SW 1271 (cell line): ENCODE measurements at regions not wholly inside any gene's neighbourhood (a gene's known extent, or its start where the extent isn't known, plus 50 kb on each side); places are given as distances from the start of the nearest gene placed in this dataset.

ENCODE experiments used
- DNase-seq, 2 experiments: peaks; one replicate each; lab custom pipeline; 2025; lab: John Stamatoyannopoulos, UW

GRCh38 chr2:207257251-207258250 is 91.8 kb upstream of the KLF7 start:
- DNase-seq = no peak

GRCh38 chr2:207258263-207258991 is 92.7 kb upstream of the KLF7 start:
- DNase-seq = peak in 1 of 2 experiments; percentile 11

GRCh38 chr2:207260021-207260420 is 94.3 kb upstream of the KLF7 start:
- DNase-seq = no peak

GRCh38 chr2:207260947-207261346 is 95.2 kb upstream of the KLF7 start:
- DNase-seq = no peak

GRCh38 chr2:207264310-207264709 is 98.6 kb upstream of the KLF7 start:
- DNase-seq = no peak

- no peak for DNase-seq
These were observed 99.6 kb upstream of the KLF7 start for GRCh38 chr2:207265332-207265731.

GRCh38 chr2:207265869-207266268 is 100.1 kb upstream of the KLF7 start:
- DNase-seq = no peak

- no peak for DNase-seq
These were observed 100.9 kb upstream of the KLF7 start for GRCh38 chr2:207266648-207267047.

GRCh38 chr2:207269038-207269437 is 103.3 kb upstream of the KLF7 start:
- DNase-seq = no peak

- DNase-seq = no peak
These were observed 108.9 kb upstream of the KLF7 start for GRCh38 chr2:207274530-207275189.

GRCh38 chr2:207275779-207276178 is 110.0 kb upstream of the KLF7 start:
- no peak for DNase-seq

GRCh38 chr2:207276248-207276647 is 110.5 kb upstream of the KLF7 start:
- no peak for DNase-seq

GRCh38 chr2:207276858-207277257 is 111.1 kb upstream of the KLF7 start:
- DNase-seq = no peak

GRCh38 chr2:207279520-207279919 is 113.8 kb upstream of the KLF7 start:
- DNase-seq = no peak

GRCh38 chr2:207281436-207281835 is 115.7 kb upstream of the KLF7 start:
- DNase-seq = no peak

- no peak for DNase-seq
These were observed 117.2 kb upstream of the KLF7 start for GRCh38 chr2:207282916-207283315.

GRCh38 chr2:207283356-207283755 is 117.6 kb upstream of the KLF7 start:
- peak in 1 of 2 experiments; percentile 13 for DNase-seq

- DNase-seq = no peak
These were observed 119.1 kb upstream of the KLF7 start for GRCh38 chr2:207284556-207285472.

GRCh38 chr2:207285473-207285815 is 119.7 kb upstream of the KLF7 start:
- DNase-seq = no peak

GRCh38 chr2:207286106-207286505 is 120.4 kb upstream of the KLF7 start:
- DNase-seq = no peak

GRCh38 chr2:207288628-207289027 is 122.9 kb upstream of the KLF7 start:
- DNase-seq = no peak
